ENCODE measurements at regions not wholly inside any gene's neighbourhood (a gene's known extent, or its start where the extent isn't known, plus 50 kb on each side); places are given as distances from the start of the nearest gene placed in this dataset.
"Not testable (repeated sequence)": the region's sequence is repeated elsewhere in the genome, so short reads cannot be mapped to it uniquely, and the experiment has no call there.

GRCh38 chr7:20484356-20484755, 131.1 kb upstream of the ABCB5 start:
- no peak overlapping the region for H3K27ac Mint-ChIP-seq (ENCODE audit: unreplicated experiment)
- no peak overlapping the region for H3K4me3 Mint-ChIP-seq (ENCODE audit: low read depth, unreplicated experiment)
- intact Hi-C loops (cut with micrococcal nuclease; ENCODE audit: unreplicated experiment): no loop called here
- peaks cover 8% of the 10 kb centered on the region for H3K4me1 Mint-ChIP-seq (ENCODE audit: low read depth, unreplicated experiment)
- BruUV-seq (replicated peaks): no TSS peak
- peaks cover 8% of the 10 kb centered on the region for H3K9me3 Mint-ChIP-seq (ENCODE audit: low read depth, unreplicated experiment)
- no peak for DNase-seq
- no peaks in the 10 kb centered on the region for H3K27me3 Mint-ChIP-seq (ENCODE audit: unreplicated experiment)
- CTCF ChIA-PET: no interaction called here
- no peaks in the 10 kb centered on the region for H3K36me3 Mint-ChIP-seq (ENCODE audit: insufficient read depth, unreplicated experiment)
- TF ChIP-seq, protein P1, sequence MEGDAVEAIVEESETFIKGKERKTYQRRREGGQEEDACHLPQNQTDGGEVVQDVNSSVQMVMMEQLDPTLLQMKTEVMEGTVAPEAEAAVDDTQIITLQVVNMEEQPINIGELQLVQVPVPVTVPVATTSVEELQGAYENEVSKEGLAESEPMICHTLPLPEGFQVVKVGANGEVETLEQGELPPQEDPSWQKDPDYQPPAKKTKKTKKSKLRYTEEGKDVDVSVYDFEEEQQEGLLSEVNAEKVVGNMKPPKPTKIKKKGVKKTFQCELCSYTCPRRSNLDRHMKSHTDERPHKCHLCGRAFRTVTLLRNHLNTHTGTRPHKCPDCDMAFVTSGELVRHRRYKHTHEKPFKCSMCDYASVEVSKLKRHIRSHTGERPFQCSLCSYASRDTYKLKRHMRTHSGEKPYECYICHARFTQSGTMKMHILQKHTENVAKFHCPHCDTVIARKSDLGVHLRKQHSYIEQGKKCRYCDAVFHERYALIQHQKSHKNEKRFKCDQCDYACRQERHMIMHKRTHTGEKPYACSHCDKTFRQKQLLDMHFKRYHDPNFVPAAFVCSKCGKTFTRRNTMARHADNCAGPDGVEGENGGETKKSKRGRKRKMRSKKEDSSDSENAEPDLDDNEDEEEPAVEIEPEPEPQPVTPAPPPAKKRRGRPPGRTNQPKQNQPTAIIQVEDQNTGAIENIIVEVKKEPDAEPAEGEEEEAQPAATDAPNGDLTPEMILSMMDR (IDR thresholded peaks at IDR 0.05; ENCODE audit: unreplicated experiment): no peak

GRCh38 chr7:20488850-20489249, 126.6 kb upstream of the ABCB5 start:
- no peak for DNase-seq
- no peaks in the 10 kb centered on the region for H3K27me3 Mint-ChIP-seq (ENCODE audit: unreplicated experiment)
- H3K9me3 Mint-ChIP-seq (ENCODE audit: low read depth, unreplicated experiment): peaks cover 9% of the 10 kb centered on the region
- TF ChIP-seq, protein P1 (IDR thresholded peaks at IDR 0.05; ENCODE audit: unreplicated experiment): no peak
- H3K27ac Mint-ChIP-seq (ENCODE audit: unreplicated experiment): no peak overlapping the region
- BruUV-seq (replicated peaks): no TSS peak
- intact Hi-C loops (cut with micrococcal nuclease; ENCODE audit: unreplicated experiment): no loop called here
- H3K36me3 Mint-ChIP-seq (ENCODE audit: insufficient read depth, unreplicated experiment): no peaks in the 10 kb centered on the region
- no peak overlapping the region for H3K4me3 Mint-ChIP-seq (ENCODE audit: low read depth, unreplicated experiment)
- peaks cover 8% of the 10 kb centered on the region for H3K4me1 Mint-ChIP-seq (ENCODE audit: low read depth, unreplicated experiment)
- CTCF ChIA-PET: no interaction called here

DNA sequence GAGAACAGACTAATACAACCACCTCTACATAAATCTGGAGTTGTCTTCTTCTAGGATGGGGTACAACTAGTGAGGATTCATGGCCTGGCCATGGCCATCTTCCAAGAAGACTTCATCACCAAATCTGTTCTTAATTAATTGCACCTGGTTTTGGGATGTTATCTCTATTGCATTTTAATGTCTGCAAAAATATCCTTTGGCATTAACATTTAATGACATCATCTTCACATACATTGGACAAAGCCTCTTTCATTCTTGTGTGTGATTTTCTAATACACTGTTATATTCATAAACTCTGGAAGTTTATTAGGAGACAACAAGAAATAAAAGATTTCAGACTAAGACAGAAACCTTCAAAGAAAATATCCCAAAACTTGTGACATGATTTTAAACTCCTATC, 124.2 kb upstream of the ABCB5 start:
- intact Hi-C loops (cut with micrococcal nuclease; ENCODE audit: unreplicated experiment): no loop called here
- H3K4me3 Mint-ChIP-seq (ENCODE audit: low read depth, unreplicated experiment): no peak overlapping the region
- BruUV-seq (replicated peaks): no TSS peak
- H3K27ac Mint-ChIP-seq (ENCODE audit: unreplicated experiment): no peak overlapping the region
- TF ChIP-seq, protein P1 (IDR thresholded peaks at IDR 0.05; ENCODE audit: unreplicated experiment): no peak
- no peak for DNase-seq
- H3K27me3 Mint-ChIP-seq (ENCODE audit: unreplicated experiment): no peaks in the 10 kb centered on the region
- CTCF ChIA-PET: no interaction called here
- peaks cover 9% of the 10 kb centered on the region for H3K9me3 Mint-ChIP-seq (ENCODE audit: low read depth, unreplicated experiment)
- H3K36me3 Mint-ChIP-seq (ENCODE audit: insufficient read depth, unreplicated experiment): no peaks in the 10 kb centered on the region
- H3K4me1 Mint-ChIP-seq (ENCODE audit: low read depth, unreplicated experiment): no peaks in the 10 kb centered on the region

- Mint-ChIP-seq H3K27me3 (ENCODE audit: unreplicated experiment) (no peaks in the 10 kb centered on the region), H3K4me1 (ENCODE audit: low read depth, unreplicated experiment) (peaks cover 12% of the 10 kb centered on the region), H3K27ac (ENCODE audit: unreplicated experiment) (no peak overlapping the region), H3K36me3 (ENCODE audit: insufficient read depth, unreplicated experiment) (no peaks in the 10 kb centered on the region), H3K9me3 (ENCODE audit: low read depth, unreplicated experiment) (peaks cover 12% of the 10 kb centered on the region), H3K4me3 (ENCODE audit: low read depth, unreplicated experiment) (no peak overlapping the region)
- no TSS peak for BruUV-seq (replicated peaks)
- TF ChIP-seq, protein P1 (IDR thresholded peaks at IDR 0.05; ENCODE audit: unreplicated experiment): no peak
- CTCF ChIA-PET: no interaction called here
- no peak for DNase-seq
- intact Hi-C loops (cut with micrococcal nuclease; ENCODE audit: unreplicated experiment): no loop called here
Measured at GRCh38 chr7:20494566-20494965, 120.9 kb upstream of the ABCB5 start.

DNA sequence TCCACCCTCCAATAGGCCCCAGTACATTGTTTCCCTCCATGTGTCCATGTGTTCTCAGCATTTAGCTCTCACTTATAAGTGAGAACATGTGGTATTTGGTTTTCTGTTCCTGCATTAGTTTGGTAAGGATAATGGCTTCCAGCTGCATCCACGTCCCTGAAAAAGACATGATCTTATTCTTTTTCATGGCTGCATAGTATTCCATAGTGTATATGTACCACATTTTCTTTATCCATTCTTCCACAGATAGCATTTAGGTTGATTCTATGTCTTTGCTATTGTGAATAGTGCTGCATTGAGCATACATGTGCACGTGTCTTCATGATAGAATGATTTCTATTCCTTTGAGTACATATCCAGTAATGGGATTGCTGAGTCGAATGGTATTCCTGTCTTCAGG, 114.0 kb upstream of the ABCB5 start:
- intact Hi-C loops (cut with micrococcal nuclease; ENCODE audit: unreplicated experiment); H3K36me3 Mint-ChIP-seq (ENCODE audit: insufficient read depth, unreplicated experiment); BruUV-seq (replicated peaks); H3K27me3 Mint-ChIP-seq (ENCODE audit: unreplicated experiment); CTCF ChIA-PET; DNase-seq; H3K27ac Mint-ChIP-seq (ENCODE audit: unreplicated experiment); H3K4me3 Mint-ChIP-seq (ENCODE audit: low read depth, unreplicated experiment): not testable (repeated sequence)
- peaks cover 17% of the 10 kb centered on the region for H3K9me3 Mint-ChIP-seq (ENCODE audit: low read depth, unreplicated experiment)
- H3K4me1 Mint-ChIP-seq (ENCODE audit: low read depth, unreplicated experiment): peaks cover 12% of the 10 kb centered on the region
